WTC11 (cell line): ENCODE measurements at regions not wholly inside any gene's neighbourhood (a gene's known extent, or its start where the extent isn't known, plus 50 kb on each side); places are given as distances from the start of the nearest gene placed in this dataset.

Experiments used
- ATAC-seq: fragments of 200-7000 bp; cut with Tn5 transposase; 2 replicates; pipeline ENCODE4 v1.10.0; 2021; ENCODE audit warnings: mild to moderate bottlenecking, moderate library complexity
- CTCF ChIA-PET: fragments of 300-600 bp; sonication (Branson Sonifier 250); formaldehyde crosslinking; loops from one replicate; lab custom pipeline; 2021; ENCODE audit warnings: antibody characterized with exemption; lab: Charles Lee
- POLR2A ChIA-PET: fragments of 350-600 bp; sonication (Branson Sonifier 250); formaldehyde crosslinking; loops from one replicate; lab custom pipeline; 2021; ENCODE audit warnings: antibody characterized with exemption; lab: Charles Lee
- DNase-seq: peaks from one replicate; pipeline ENCODE4 v3.0.0; 2021; ENCODE audit warnings: low spot score
- H3K27ac Mint-ChIP-seq: 2 replicates; pipeline ENCODE4 v1.8.0; 2021; ENCODE audit warnings: mixed read lengths
- H3K27me3 Mint-ChIP-seq: 2 replicates; pipeline ENCODE4 v1.8.0; 2021; ENCODE audit warnings: low read depth, mild to moderate bottlenecking, moderate library complexity, mixed read lengths
- H3K36me3 Mint-ChIP-seq: 2 replicates; pipeline ENCODE4 v1.8.0; 2021; ENCODE audit warnings: mixed read lengths
- H3K4me1 Mint-ChIP-seq: 2 replicates; pipeline ENCODE4 v1.8.0; 2022; ENCODE audit warnings: mixed read lengths
- H3K4me3 Mint-ChIP-seq: 2 replicates; pipeline ENCODE4 v1.8.0; 2021; ENCODE audit warnings: mild to moderate bottlenecking, moderate library complexity, mixed read lengths
- H3K9me3 Mint-ChIP-seq: 2 replicates; pipeline ENCODE4 v1.8.0; 2021; ENCODE audit warnings: mixed read lengths
- CREM ChIP-seq: sonication (generic); formaldehyde crosslinking; IDR thresholded peaks from 2 replicates; pipeline ENCODE4 v1.8.1; 2022; ENCODE audit warnings: mild to moderate bottlenecking, missing genetic modification reagents, moderate library complexity
- EMX1 ChIP-seq: fragments of 250-450 bp; sonication (Bioruptor Pico); IDR thresholded peaks from 2 replicates; pipeline ENCODE4 v1.8.0; 2021; ENCODE audit warnings: mild to moderate bottlenecking
- ESRRA ChIP-seq: sonication (generic); formaldehyde crosslinking; IDR thresholded peaks from 2 replicates; pipeline ENCODE4 v1.8.1; 2022; ENCODE audit warnings: mild to moderate bottlenecking, missing genetic modification reagents, borderline replicate concordance
- ETV6 ChIP-seq: sonication (generic); formaldehyde crosslinking; IDR thresholded peaks from 2 replicates; pipeline ENCODE4 v1.8.1; 2022; ENCODE audit warnings: mild to moderate bottlenecking, missing genetic modification reagents
- FOXJ3 ChIP-seq: sonication (generic); formaldehyde crosslinking; IDR thresholded peaks from 2 replicates; pipeline ENCODE4 v1.9.0; 2021; ENCODE audit warnings: missing genetic modification reagents, mild to moderate bottlenecking, borderline replicate concordance
- FOXP1 ChIP-seq: sonication (generic); formaldehyde crosslinking; IDR thresholded peaks from 2 replicates; pipeline ENCODE4 v1.8.0; 2022; ENCODE audit warnings: missing genetic modification reagents, mild to moderate bottlenecking, moderate library complexity, borderline replicate concordance
- GTF2I ChIP-seq: fragments of 250-450 bp; sonication (Bioruptor Pico); conservative IDR thresholded peaks from 2 replicates; pipeline ENCODE4 v1.4.0; 2021; ENCODE audit warnings: mild to moderate bottlenecking
- HMGA2 ChIP-seq: fragments of 250-450 bp; sonication (Bioruptor Pico); IDR thresholded peaks from 2 replicates; pipeline ENCODE4 v1.4.0; 2021; ENCODE audit warnings: mild to moderate bottlenecking, moderate library complexity
- JUN ChIP-seq: sonication (generic); formaldehyde crosslinking; IDR thresholded peaks from 2 replicates; pipeline ENCODE4 v1.8.0; 2023; ENCODE audit warnings: mild to moderate bottlenecking, missing genetic modification reagents
- NFATC4 ChIP-seq: fragments of 250-450 bp; sonication (Bioruptor Pico); IDR thresholded peaks from 2 replicates; pipeline ENCODE4 v1.9.0; 2021; ENCODE audit warnings: mild to moderate bottlenecking
- NFE2L1 ChIP-seq: sonication (generic); formaldehyde crosslinking; IDR thresholded peaks from 2 replicates; pipeline ENCODE4 v1.8.1; 2023; ENCODE audit warnings: missing genetic modification reagents
- NR1H2 ChIP-seq: sonication (generic); formaldehyde crosslinking; IDR thresholded peaks from 2 replicates; pipeline ENCODE4 v1.9.0; 2021; ENCODE audit warnings: mild to moderate bottlenecking, moderate library complexity, missing genetic modification reagents
- NR3C1 ChIP-seq: sonication (generic); formaldehyde crosslinking; conservative IDR thresholded peaks from 2 replicates; pipeline ENCODE4 v1.8.1; 2023; ENCODE audit warnings: low read depth, mild to moderate bottlenecking, missing genetic modification reagents
- OVOL2 ChIP-seq: fragments of 250-450 bp; sonication (Bioruptor Pico); IDR thresholded peaks from 2 replicates; pipeline ENCODE4 v1.9.0; 2021; ENCODE audit warnings: mild to moderate bottlenecking, borderline replicate concordance
- PRRX2 ChIP-seq: fragments of 250-450 bp; sonication (Bioruptor Pico); IDR thresholded peaks from 2 replicates; pipeline ENCODE4 v1.8.0; 2021; ENCODE audit warnings: mild to moderate bottlenecking
- SMAD4 ChIP-seq: sonication (generic); formaldehyde crosslinking; IDR thresholded peaks from 2 replicates; pipeline ENCODE4 v1.8.0; 2022; ENCODE audit warnings: mild to moderate bottlenecking, missing genetic modification reagents
- TCF7 ChIP-seq: sonication (generic); formaldehyde crosslinking; IDR thresholded peaks from 2 replicates; pipeline ENCODE4 v1.8.0; 2022; ENCODE audit warnings: mild to moderate bottlenecking, low read depth, missing genetic modification reagents, moderate library complexity
- TEAD4 ChIP-seq: sonication (generic); formaldehyde crosslinking; IDR thresholded peaks from 2 replicates; pipeline ENCODE4 v1.8.0; 2022; ENCODE audit warnings: mild to moderate bottlenecking, missing genetic modification reagents
- ZNF138 ChIP-seq: sonication (generic); formaldehyde crosslinking; conservative IDR thresholded peaks from 2 replicates; pipeline ENCODE4 v1.8.1; 2022; ENCODE audit warnings: mild to moderate bottlenecking, moderate library complexity, missing genetic modification reagents
- ZNF232 ChIP-seq: sonication (generic); formaldehyde crosslinking; IDR thresholded peaks from 2 replicates; pipeline ENCODE4 v1.8.0; 2022; ENCODE audit warnings: mild to moderate bottlenecking, missing genetic modification reagents
- TF ChIP-seq, protein P1 (sequence below): fragments of 250-450 bp; sonication (Bioruptor Pico); IDR thresholded peaks from 2 replicates; pipeline ENCODE4 v1.9.0; 2021; ENCODE audit warnings: mild to moderate bottlenecking
- TF ChIP-seq, protein P2 (sequence below): fragments of 250-450 bp; sonication (Bioruptor Pico); IDR thresholded peaks from 2 replicates; pipeline ENCODE4 v1.9.0; 2021; ENCODE audit warnings: mild to moderate bottlenecking, borderline replicate concordance
- TF ChIP-seq, protein P3 (sequence below): sonication (generic); formaldehyde crosslinking; IDR thresholded peaks from 2 replicates; pipeline ENCODE4 v1.8.0; 2022; ENCODE audit warnings: mild to moderate bottlenecking, missing genetic modification reagents
- TF ChIP-seq, protein P4 (sequence below): sonication (generic); formaldehyde crosslinking; IDR thresholded peaks from 2 replicates; pipeline ENCODE4 v1.8.0; 2023; ENCODE audit warnings: missing genetic modification reagents
- TF ChIP-seq, protein P5 (sequence below): sonication (generic); formaldehyde crosslinking; IDR thresholded peaks from 2 replicates; pipeline ENCODE4 v1.8.1; 2023; ENCODE audit warnings: mild to moderate bottlenecking, missing genetic modification reagents, moderate library complexity

DNA sequence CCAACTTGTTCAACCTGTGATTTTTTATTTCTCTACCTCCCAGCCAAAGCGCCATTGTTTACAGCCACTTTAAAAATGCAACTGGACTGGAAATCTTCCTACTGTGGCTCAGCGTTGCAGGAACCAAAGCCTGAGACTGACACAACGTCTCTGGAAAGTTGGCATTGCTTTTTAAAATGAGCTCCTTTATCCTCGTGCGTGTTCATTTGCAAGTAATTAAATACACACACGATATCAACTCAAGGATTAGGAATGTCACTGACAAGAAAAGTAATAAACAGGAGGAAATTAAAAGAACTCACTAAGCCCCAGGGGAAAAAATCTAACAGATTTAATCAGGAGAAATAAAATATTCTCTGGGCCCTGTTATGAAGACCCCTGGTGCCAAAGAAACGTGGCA lies 184.6 kb upstream of the IRS2 start:
- Mint-ChIP-seq H3K4me3 (no peak overlapping the region), H3K27ac (no peak overlapping the region), H3K9me3 (peaks cover 17% of the 10 kb centered on the region), H3K4me1 (no peaks in the 10 kb centered on the region), H3K36me3 (peaks cover 11% of the 10 kb centered on the region; the same call in 1 of the 2 replicates), H3K27me3 (no peaks in the 10 kb centered on the region)
- CTCF ChIA-PET: no interaction called here
- ATAC-seq (no peak), DNase-seq (no peak)
- no peak for TF ChIP-seq SMAD4
- TF ChIP-seq EMX1: no peak
- no peak for TF ChIP-seq NFATC4
- TF ChIP-seq NR3C1 (CRISPR knock-in tag): no peak
- TF ChIP-seq, protein P1, sequence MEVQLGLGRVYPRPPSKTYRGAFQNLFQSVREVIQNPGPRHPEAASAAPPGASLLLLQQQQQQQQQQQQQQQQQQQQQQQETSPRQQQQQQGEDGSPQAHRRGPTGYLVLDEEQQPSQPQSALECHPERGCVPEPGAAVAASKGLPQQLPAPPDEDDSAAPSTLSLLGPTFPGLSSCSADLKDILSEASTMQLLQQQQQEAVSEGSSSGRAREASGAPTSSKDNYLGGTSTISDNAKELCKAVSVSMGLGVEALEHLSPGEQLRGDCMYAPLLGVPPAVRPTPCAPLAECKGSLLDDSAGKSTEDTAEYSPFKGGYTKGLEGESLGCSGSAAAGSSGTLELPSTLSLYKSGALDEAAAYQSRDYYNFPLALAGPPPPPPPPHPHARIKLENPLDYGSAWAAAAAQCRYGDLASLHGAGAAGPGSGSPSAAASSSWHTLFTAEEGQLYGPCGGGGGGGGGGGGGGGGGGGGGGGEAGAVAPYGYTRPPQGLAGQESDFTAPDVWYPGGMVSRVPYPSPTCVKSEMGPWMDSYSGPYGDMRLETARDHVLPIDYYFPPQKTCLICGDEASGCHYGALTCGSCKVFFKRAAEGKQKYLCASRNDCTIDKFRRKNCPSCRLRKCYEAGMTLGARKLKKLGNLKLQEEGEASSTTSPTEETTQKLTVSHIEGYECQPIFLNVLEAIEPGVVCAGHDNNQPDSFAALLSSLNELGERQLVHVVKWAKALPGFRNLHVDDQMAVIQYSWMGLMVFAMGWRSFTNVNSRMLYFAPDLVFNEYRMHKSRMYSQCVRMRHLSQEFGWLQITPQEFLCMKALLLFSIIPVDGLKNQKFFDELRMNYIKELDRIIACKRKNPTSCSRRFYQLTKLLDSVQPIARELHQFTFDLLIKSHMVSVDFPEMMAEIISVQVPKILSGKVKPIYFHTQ (CRISPR knock-in tag): no peak
- TF ChIP-seq FOXJ3 (CRISPR knock-in tag): no peak
- TF ChIP-seq, protein P2, sequence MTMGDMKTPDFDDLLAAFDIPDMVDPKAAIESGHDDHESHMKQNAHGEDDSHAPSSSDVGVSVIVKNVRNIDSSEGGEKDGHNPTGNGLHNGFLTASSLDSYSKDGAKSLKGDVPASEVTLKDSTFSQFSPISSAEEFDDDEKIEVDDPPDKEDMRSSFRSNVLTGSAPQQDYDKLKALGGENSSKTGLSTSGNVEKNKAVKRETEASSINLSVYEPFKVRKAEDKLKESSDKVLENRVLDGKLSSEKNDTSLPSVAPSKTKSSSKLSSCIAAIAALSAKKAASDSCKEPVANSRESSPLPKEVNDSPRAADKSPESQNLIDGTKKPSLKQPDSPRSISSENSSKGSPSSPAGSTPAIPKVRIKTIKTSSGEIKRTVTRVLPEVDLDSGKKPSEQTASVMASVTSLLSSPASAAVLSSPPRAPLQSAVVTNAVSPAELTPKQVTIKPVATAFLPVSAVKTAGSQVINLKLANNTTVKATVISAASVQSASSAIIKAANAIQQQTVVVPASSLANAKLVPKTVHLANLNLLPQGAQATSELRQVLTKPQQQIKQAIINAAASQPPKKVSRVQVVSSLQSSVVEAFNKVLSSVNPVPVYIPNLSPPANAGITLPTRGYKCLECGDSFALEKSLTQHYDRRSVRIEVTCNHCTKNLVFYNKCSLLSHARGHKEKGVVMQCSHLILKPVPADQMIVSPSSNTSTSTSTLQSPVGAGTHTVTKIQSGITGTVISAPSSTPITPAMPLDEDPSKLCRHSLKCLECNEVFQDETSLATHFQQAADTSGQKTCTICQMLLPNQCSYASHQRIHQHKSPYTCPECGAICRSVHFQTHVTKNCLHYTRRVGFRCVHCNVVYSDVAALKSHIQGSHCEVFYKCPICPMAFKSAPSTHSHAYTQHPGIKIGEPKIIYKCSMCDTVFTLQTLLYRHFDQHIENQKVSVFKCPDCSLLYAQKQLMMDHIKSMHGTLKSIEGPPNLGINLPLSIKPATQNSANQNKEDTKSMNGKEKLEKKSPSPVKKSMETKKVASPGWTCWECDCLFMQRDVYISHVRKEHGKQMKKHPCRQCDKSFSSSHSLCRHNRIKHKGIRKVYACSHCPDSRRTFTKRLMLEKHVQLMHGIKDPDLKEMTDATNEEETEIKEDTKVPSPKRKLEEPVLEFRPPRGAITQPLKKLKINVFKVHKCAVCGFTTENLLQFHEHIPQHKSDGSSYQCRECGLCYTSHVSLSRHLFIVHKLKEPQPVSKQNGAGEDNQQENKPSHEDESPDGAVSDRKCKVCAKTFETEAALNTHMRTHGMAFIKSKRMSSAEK (CRISPR knock-in tag): no peak
- no peak for TF ChIP-seq OVOL2 (CRISPR knock-in tag)
- no peak for TF ChIP-seq JUN (CRISPR knock-in tag)
- TF ChIP-seq PRRX2 (CRISPR knock-in tag): no peak
- TF ChIP-seq NFE2L1 (CRISPR knock-in tag): no peak
- no peak for TF ChIP-seq ETV6 (CRISPR knock-in tag)
- no peak for TF ChIP-seq GTF2I (CRISPR knock-in tag)
- no peak for TF ChIP-seq CREM (CRISPR knock-in tag)
- no peak for TF ChIP-seq TEAD4 (CRISPR knock-in tag)
- no peak for TF ChIP-seq ZNF138 (CRISPR knock-in tag)
- TF ChIP-seq, protein P3, sequence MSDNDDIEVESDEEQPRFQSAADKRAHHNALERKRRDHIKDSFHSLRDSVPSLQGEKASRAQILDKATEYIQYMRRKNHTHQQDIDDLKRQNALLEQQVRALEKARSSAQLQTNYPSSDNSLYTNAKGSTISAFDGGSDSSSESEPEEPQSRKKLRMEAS (CRISPR knock-in tag): no peak
- POLR2A ChIA-PET: no interaction called here

DNA sequence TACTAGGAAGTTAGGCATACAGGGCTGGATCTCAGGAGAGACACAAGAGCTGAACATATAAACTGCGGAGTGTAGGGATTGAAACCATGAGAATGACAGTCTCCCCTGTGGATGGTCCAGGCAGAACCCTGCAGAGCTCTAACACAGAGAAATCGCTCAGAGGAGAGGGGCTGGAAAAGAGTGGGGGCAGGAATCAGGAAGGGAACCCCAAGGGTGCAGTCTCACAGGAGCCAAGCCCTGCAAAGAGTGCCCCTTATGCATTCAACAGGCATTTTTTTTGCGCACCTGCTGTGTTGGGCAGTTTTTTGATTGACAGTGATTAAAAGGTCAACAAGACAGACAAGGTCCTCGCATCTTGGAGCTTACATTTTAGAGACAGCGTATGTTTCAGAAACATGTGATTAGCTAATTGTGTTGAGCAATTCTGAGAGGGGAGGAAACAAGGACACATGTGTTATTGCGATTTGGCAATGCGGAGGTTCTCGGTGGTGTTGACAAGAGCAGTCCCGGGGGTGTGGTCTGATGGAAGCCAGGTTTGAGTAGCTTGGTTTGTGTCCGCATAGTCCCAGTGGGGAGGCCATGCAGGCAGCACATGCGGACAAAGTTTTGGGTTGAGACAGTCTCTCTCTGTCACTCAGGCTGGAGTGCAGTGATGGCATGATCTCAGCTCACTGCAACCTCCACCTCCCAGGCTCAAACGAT lies 182.6 kb upstream of the IRS2 start:
- Mint-ChIP-seq H3K27me3 (no peaks in the 10 kb centered on the region), H3K27ac (no peak overlapping the region), H3K4me1 (no peaks in the 10 kb centered on the region), H3K36me3 (peaks cover 11% of the 10 kb centered on the region; the same call in 1 of the 2 replicates), H3K4me3 (no peak overlapping the region), H3K9me3 (peaks cover 17% of the 10 kb centered on the region)
- CTCF ChIA-PET: no interaction called here
- no peak for DNase-seq
- POLR2A ChIA-PET: no interaction called here
- ATAC-seq: no peak
- TF ChIP-seq ESRRA (CRISPR knock-in tag): no peak
- no peak for TF ChIP-seq ZNF232
- TF ChIP-seq TCF7 (CRISPR knock-in tag): no peak
- no peak for TF ChIP-seq TEAD4 (CRISPR knock-in tag)
- no peak for TF ChIP-seq HMGA2 (CRISPR knock-in tag)
- TF ChIP-seq, protein P4, sequence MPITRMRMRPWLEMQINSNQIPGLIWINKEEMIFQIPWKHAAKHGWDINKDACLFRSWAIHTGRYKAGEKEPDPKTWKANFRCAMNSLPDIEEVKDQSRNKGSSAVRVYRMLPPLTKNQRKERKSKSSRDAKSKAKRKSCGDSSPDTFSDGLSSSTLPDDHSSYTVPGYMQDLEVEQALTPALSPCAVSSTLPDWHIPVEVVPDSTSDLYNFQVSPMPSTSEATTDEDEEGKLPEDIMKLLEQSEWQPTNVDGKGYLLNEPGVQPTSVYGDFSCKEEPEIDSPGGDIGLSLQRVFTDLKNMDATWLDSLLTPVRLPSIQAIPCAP (CRISPR knock-in tag): no peak
- TF ChIP-seq, protein P5, sequence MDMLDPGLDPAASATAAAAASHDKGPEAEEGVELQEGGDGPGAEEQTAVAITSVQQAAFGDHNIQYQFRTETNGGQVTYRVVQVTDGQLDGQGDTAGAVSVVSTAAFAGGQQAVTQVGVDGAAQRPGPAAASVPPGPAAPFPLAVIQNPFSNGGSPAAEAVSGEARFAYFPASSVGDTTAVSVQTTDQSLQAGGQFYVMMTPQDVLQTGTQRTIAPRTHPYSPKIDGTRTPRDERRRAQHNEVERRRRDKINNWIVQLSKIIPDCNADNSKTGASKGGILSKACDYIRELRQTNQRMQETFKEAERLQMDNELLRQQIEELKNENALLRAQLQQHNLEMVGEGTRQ (CRISPR knock-in tag): no peak
- no peak for TF ChIP-seq FOXP1 (CRISPR knock-in tag)
- TF ChIP-seq NR1H2 (CRISPR knock-in tag): no peak
- TF ChIP-seq, protein P1 (CRISPR knock-in tag): no peak
